Hematopoietic multipotent progenitor cell treated with erythropoietin and hydrocortisone succinate and interleukin-3 and kit ligand, for 8 days (in vitro differentiated cells): ENCODE measurements at regions not wholly inside any gene's neighbourhood (a gene's known extent, or its start where the extent isn't known, plus 50 kb on each side); places are given as distances from the start of the nearest gene placed in this dataset.

Experiments
- DNase-seq: peaks from one replicate; pipeline ENCODE4 v3.0.0-alpha.2; 2015

- DNase-seq = no peak
Measured at GRCh38 chr11:80532633-80533232, 1091.9 kb upstream of the TENM4 start.

- DNase-seq = no peak
Measured at GRCh38 chr11:80529726-80530125, 1088.9 kb upstream of the TENM4 start.

- no peak for DNase-seq
Measured at GRCh38 chr11:80525663-80526405, 1085.0 kb upstream of the TENM4 start.

GRCh38 chr11:80524349-80524748 lies 1083.5 kb upstream of the TENM4 start:
- DNase-seq = no peak

GRCh38 chr11:80523057-80523456 lies 1082.2 kb upstream of the TENM4 start:
- no peak for DNase-seq

GRCh38 chr11:80521592-80521991 lies 1080.8 kb upstream of the TENM4 start:
- no peak for DNase-seq

- DNase-seq = no peak
Measured at GRCh38 chr11:80520507-80520887, 1079.7 kb upstream of the TENM4 start.

GRCh38 chr11:80519596-80520506 lies 1079.0 kb upstream of the TENM4 start:
- no peak for DNase-seq

GRCh38 chr11:80517701-80518100 lies 1076.9 kb upstream of the TENM4 start:
- DNase-seq = no peak

GRCh38 chr11:80515097-80515496 lies 1074.3 kb upstream of the TENM4 start:
- no peak for DNase-seq

- no peak for DNase-seq
Measured at GRCh38 chr11:80512491-80512890, 1071.7 kb upstream of the TENM4 start.

- DNase-seq = no peak
Measured at GRCh38 chr11:80505771-80506170, 1064.9 kb upstream of the TENM4 start.

GRCh38 chr11:80503990-80504389 lies 1063.2 kb upstream of the TENM4 start:
- DNase-seq = no peak

- DNase-seq = no peak
Measured at GRCh38 chr11:80502511-80502910, 1061.7 kb upstream of the TENM4 start.

- DNase-seq = no peak
Measured at GRCh38 chr11:80495116-80495515, 1054.3 kb upstream of the TENM4 start.

- no peak for DNase-seq
Measured at GRCh38 chr11:80487952-80488351, 1047.1 kb upstream of the TENM4 start.

- no peak for DNase-seq
Measured at GRCh38 chr11:80486678-80487077, 1045.8 kb upstream of the TENM4 start.

GRCh38 chr11:80477178-80477577 lies 1036.3 kb upstream of the TENM4 start:
- DNase-seq = no peak

GRCh38 chr11:80473562-80473961 lies 1032.7 kb upstream of the TENM4 start:
- no peak for DNase-seq

GRCh38 chr11:80469871-80470270 lies 1029.0 kb upstream of the TENM4 start:
- DNase-seq = no peak

GRCh38 chr11:80466570-80466969 lies 1025.7 kb upstream of the TENM4 start:
- DNase-seq = no peak

- no peak for DNase-seq
Measured at GRCh38 chr11:80462211-80462610, 1021.4 kb upstream of the TENM4 start.

GRCh38 chr11:80458376-80458775 lies 1017.5 kb upstream of the TENM4 start:
- no peak for DNase-seq

- DNase-seq = no peak
Measured at GRCh38 chr11:80457823-80458222, 1017.0 kb upstream of the TENM4 start.
